ENCODE measurements at regions not wholly inside any gene's neighbourhood (a gene's known extent, or its start where the extent isn't known, plus 50 kb on each side); places are given as distances from the start of the nearest gene placed in this dataset.
A peak's percentile ranks its signal among the peaks of the same experiment; 100 is the strongest.
"Not testable (repeated sequence)": the region's sequence is repeated elsewhere in the genome, so short reads cannot be mapped to it uniquely, and the experiment has no call there.

DNA sequence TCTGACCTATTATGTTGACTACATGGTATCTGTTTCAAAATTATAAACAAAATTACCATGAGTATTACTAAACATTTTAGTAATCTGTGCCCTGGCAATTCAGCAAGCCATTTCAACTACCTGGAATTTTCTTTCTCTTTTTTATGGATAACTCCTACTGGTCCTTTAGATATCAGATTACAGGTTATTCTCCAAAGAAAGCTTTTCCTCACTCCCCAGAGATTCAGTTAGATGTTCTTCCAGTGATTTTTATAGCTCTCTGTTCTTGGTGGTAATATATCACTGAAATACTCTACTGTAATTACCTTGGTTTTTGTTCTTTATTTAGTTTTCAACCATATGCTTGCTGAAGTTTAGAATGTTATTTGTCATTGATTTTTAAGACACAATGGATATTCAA is 930.2 kb upstream of the FOXG1 start:
- in situ Hi-C loops (cut with HindIII; ENCODE audit: low sequenced_read_pairs) = no loop called here
- DNase-seq (ENCODE audit: low read depth) = no peak
- no peak overlapping the region for H3K4me3 ChIP-seq (ENCODE audit: low read depth, low read length)
- no peak for TF ChIP-seq CTCF (IDR thresholded peaks at IDR 0.05; ENCODE audit: low read depth, low read length, missing control alignments)

GRCh38 chr14:27845241-27845850 is 921.2 kb upstream of the FOXG1 start:
- TF ChIP-seq CTCF (IDR thresholded peaks at IDR 0.05; ENCODE audit: low read depth, low read length, missing control alignments) = no peak
- DNase-seq (ENCODE audit: low read depth) = no peak
- in situ Hi-C loops (cut with HindIII; ENCODE audit: low sequenced_read_pairs) = no loop called here
- H3K4me3 ChIP-seq (ENCODE audit: low read depth, low read length) = no peak overlapping the region

DNA sequence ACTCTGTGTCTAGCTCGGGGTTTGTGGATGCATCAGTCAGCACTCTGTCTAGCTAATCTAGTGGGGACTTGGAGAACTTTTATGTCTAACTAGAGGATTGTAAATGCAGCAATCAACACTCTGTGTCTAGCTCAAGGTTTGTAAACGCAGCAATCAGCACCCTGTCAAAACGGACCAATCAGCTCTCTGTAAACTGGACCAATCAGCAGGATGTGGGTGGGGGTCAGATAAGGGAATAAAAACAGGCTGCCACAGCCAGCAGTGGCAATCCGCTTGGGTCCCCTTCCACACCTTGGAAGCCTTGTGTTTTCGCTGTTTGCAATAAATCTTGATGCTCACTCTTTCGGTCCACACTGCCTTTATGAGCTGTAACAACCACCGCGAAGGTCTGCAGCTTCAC is 920.7 kb upstream of the FOXG1 start:
- no peak overlapping the region for H3K4me3 ChIP-seq (ENCODE audit: low read depth, low read length)
- DNase-seq (ENCODE audit: low read depth) = no peak
- no peak for TF ChIP-seq CTCF (IDR thresholded peaks at IDR 0.05; ENCODE audit: low read depth, low read length, missing control alignments)
- in situ Hi-C loops (cut with HindIII; ENCODE audit: low sequenced_read_pairs) = no loop called here

GRCh38 chr14:27847480-27847879 is 919.1 kb upstream of the FOXG1 start:
- DNase-seq (ENCODE audit: low read depth); in situ Hi-C loops (cut with HindIII; ENCODE audit: low sequenced_read_pairs); H3K4me3 ChIP-seq (ENCODE audit: low read depth, low read length): not testable (repeated sequence)

DNA sequence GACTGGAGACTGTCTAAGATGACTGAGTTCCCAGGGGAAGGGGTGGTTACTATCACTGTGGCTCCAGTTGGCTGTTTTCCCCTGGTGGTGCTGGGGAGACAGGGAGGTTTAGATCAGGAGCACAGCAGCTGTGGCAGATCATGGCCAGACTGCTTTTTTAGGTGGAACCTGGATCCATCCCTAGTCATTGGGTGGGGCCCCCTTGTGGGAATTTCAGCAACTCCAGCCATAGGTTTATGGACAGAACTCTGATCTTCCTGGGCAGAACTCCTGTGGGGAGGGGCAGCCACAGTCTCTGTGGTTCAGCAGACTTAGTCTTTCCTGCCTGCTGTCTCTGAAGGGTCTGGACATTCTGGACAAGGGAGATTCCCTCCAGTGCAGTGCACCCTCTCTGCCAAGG is 917.4 kb upstream of the FOXG1 start:
- in situ Hi-C loops (cut with HindIII; ENCODE audit: low sequenced_read_pairs); DNase-seq (ENCODE audit: low read depth); H3K4me3 ChIP-seq (ENCODE audit: low read depth, low read length): not testable (repeated sequence)

GRCh38 chr14:27862684-27863083 is 903.9 kb upstream of the FOXG1 start:
- no peak overlapping the region for H3K4me3 ChIP-seq (ENCODE audit: low read depth, low read length)
- in situ Hi-C loops (cut with HindIII; ENCODE audit: low sequenced_read_pairs) = no loop called here
- TF ChIP-seq CTCF (IDR thresholded peaks at IDR 0.05; ENCODE audit: low read depth, low read length, missing control alignments) = no peak
- no peak for DNase-seq (ENCODE audit: low read depth)

GRCh38 chr14:27863166-27863565 is 903.4 kb upstream of the FOXG1 start:
- TF ChIP-seq CTCF (IDR thresholded peaks at IDR 0.05; ENCODE audit: low read depth, low read length, missing control alignments) = no peak
- peak; percentile 26 for DNase-seq (ENCODE audit: low read depth)
- in situ Hi-C loops (cut with HindIII; ENCODE audit: low sequenced_read_pairs) = no loop called here
- H3K4me3 ChIP-seq (ENCODE audit: low read depth, low read length) = no peak overlapping the region

DNA sequence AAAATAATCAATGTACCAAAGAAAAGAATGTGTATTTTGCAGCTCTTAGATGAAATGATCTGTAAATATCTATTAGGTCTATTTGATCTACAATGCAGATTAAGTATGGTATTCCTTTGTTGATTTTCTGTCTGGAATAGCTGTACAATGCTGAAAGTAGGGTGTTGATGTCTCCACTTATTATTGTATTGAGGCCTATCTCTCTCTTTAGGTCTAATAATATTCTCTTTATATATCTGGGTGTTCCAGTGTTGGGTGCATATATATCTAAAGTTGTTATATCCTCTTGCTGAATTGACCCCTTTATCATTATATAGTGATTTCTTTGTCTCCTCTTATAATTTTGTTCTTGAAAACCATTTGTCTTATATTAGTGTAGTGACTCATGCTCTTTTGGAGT is 885.5 kb upstream of the FOXG1 start:
- in situ Hi-C loops (cut with HindIII; ENCODE audit: low sequenced_read_pairs) = no loop called here
- H3K4me3 ChIP-seq (ENCODE audit: low read depth, low read length) = no peak overlapping the region
- no peak for DNase-seq (ENCODE audit: low read depth)
- no peak for TF ChIP-seq CTCF (IDR thresholded peaks at IDR 0.05; ENCODE audit: low read depth, low read length, missing control alignments)
